Islet precursor cell (in vitro differentiated cells): ENCODE measurements at regions not wholly inside any gene's neighbourhood (a gene's known extent, or its start where the extent isn't known, plus 50 kb on each side); places are given as distances from the start of the nearest gene placed in this dataset.
"Not testable (repeated sequence)": the region's sequence is repeated elsewhere in the genome, so short reads cannot be mapped to it uniquely, and the experiment has no call there.

Experiments used
- DNase-seq: peaks from one replicate; pipeline ENCODE4 v3.0.0-alpha.2; 2018

DNA sequence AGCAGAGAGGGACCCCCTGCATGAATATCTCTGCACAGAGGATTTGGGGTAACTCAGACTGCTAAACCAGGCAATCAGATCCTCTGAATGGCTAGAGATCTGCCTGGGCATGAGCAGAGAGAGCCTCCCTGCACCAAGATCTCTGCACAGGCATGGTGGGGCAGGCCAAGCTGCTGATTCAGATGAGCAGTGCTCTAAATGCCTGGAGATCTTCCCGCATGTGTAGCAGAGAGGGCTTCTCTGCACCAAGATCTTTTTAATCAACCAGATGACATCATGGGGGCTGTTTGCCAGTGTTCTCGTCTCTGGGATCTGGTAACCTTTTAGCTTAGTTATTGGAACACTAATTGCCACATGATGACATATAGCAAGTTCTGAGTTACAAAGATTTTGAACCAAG is 301.3 kb upstream of the GALNT5 start:
- DNase-seq: no peak

GRCh38 chr2:156958374-156958773 is 299.1 kb upstream of the GALNT5 start:
- DNase-seq: no peak

GRCh38 chr2:156959481-156959880 is 298.0 kb upstream of the GALNT5 start:
- DNase-seq: no peak

GRCh38 chr2:156982615-156983014 is 274.9 kb upstream of the GALNT5 start:
- no peak for DNase-seq

- DNase-seq: no peak
Measured at GRCh38 chr2:156986339-156986988, 271.0 kb upstream of the GALNT5 start.

GRCh38 chr2:156999661-157000060 is 257.8 kb upstream of the GALNT5 start:
- no peak for DNase-seq

GRCh38 chr2:157004789-157005188 is 252.7 kb upstream of the GALNT5 start:
- DNase-seq: no peak

DNA sequence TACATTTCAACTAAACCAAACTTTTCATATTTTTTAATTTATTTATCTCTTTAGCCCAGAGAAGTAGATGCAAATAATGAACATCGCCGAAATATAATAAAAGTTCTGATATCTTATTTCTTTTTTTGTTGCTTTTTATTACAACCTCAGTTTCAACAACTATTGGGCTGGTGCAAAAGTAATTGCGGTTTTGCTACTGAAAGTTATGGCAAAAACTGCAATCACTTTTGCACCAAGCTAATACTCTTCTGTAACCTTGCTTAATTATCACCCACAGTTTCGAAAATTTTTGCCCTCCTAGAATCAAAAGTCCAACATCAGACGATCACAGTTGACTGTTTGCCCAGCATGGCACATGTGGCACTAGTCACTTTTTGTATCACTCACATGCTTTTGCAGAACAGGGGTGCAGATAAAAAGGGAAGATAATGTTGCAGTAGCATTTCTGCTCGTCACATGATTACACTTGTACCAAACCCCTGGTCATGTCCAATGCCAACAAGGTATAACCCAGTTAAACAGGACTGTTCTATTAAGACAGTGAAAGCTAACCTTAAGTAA is 242.4 kb upstream of the GALNT5 start:
- no peak for DNase-seq

GRCh38 chr2:157023264-157023663 is 234.2 kb upstream of the GALNT5 start:
- DNase-seq: not testable (repeated sequence)

- DNase-seq: no peak
Measured at GRCh38 chr2:157024129-157024528, 233.4 kb upstream of the GALNT5 start.

- DNase-seq: no peak
Measured at GRCh38 chr2:157032017-157032416, 225.5 kb upstream of the GALNT5 start.

- no peak for DNase-seq
Measured at GRCh38 chr2:157036726-157037125, 220.8 kb upstream of the GALNT5 start.

DNA sequence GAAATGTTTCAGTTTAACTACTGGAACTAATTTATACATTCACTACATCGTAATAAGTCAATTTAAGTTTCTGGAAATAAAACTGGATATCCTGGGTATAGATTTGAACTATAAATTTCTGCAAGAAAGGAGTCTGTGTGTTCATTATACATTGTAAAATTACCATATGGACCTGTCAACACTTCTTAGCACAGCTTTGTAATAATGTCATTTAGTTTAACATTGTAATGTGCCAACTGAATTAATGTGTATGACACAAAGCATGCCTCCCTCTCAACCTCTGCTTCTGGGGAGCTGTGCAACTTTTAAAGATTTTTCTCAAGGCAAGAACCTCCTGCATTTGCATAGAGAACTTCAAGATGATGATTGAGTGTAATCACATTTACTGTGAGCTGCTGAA is 213.7 kb upstream of the GALNT5 start:
- DNase-seq: no peak

DNA sequence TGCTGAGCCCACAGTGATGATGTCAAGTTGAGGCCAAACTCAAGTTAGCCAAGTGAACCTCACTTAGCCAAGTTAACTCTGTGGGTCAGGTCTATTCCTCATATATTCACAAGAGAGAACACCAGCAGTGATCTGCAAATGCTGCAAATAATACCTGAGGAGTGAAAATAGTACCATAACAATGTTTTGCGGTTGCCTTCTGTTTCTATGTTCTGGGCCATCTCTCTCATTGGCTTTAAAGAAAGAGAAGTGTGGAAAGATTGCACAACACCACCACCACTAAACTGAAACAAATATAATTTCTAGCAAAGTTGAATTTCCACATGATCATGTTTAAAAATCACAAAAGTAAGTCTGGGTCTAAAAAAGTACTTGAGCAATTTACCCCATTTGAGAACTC is 211.1 kb upstream of the GALNT5 start:
- no peak for DNase-seq

DNA sequence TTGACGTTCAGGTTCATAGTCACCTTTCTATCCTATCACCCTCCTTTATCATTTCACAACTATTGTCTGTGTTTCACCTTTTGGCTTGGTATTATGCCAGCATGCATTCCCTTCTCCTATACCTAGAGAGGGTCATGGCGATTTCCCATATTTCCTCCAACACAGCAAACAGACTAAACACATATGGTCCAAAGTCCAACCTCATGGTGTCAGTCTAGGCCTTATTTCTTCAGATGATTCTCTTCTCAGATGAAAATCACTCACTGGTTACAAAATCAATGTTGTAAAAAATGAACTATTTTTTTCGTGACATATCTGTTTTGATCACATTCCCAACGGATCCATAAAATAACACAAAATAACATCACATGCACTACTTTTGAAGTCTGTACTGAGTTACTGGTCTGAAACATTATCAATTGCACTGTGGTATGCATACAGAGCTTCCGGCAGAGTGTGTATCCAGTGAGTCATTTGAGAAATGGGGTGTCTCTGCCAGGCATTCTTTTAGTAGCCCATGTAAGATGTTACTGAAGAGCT is 204.8 kb upstream of the GALNT5 start:
- no peak for DNase-seq

GRCh38 chr2:157053876-157054275 is 203.6 kb upstream of the GALNT5 start:
- DNase-seq: no peak

GRCh38 chr2:157055660-157056199 is 201.8 kb upstream of the GALNT5 start:
- no peak for DNase-seq

DNA sequence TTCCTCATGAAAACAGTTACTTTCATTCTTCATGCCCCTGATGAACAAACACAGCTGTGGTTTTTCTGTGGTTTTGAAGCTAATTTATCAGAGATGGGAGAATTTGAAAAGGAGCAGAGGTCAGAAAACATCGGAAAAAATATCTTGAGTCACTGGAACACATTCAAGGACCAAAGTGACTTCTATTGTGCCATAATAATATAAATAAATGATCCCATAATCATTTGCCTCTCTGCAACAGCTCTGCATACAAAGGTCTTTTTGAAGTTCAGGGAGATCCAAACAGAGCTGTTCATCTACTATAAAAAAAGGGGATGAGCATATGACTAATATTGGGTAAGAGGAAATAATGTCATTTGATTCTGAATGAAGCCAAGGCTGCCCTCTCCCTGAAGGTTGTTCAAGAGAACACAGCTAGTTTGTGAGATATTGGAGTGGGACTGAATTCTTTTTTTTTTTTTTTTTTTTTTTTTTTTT is 201.3 kb upstream of the GALNT5 start:
- no peak for DNase-seq

DNA sequence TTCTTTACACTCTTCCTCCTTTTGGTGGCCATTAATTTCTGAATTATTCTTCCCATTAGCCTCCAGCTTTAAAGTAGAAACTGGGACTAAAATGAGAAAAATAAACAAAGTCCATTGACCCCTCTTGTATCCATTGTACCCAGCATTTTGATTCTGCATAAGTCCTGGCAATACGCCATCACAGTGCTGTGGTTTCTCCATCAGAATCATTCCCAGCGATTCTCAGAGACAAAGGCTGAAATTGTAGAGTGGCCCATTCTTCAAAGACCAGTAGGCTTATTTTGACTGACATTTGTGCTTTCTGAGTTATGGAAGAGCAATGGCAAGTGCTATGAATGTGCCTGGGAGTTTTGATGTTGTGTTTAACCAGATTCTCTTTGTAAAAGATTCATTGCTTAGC is 199.3 kb upstream of the GALNT5 start:
- DNase-seq: no peak

GRCh38 chr2:157059036-157059435 is 198.5 kb upstream of the GALNT5 start:
- DNase-seq: no peak

DNA sequence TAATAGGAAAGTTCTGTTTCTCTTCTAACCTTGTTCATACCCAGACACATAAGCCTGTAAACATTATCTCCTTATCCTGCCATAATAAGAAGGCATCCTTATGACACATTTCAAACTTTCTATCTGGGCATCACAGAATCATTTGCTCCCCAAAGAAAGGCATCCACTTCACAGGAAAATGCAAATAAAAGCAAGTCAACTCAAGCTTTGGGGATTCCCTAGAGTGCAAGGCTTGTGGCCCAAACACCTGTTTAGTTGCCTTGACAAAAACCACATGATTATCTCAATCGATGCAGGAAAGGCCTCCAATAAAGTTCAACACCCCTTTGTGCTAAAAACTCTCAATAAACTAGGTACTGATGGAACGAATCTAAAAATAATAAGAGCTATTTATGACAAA is 195.7 kb upstream of the GALNT5 start:
- no peak for DNase-seq

GRCh38 chr2:157067562-157067961 is 189.9 kb upstream of the GALNT5 start:
- DNase-seq: no peak

- DNase-seq: no peak
Measured at GRCh38 chr2:157068237-157068636, 189.3 kb upstream of the GALNT5 start.

DNA sequence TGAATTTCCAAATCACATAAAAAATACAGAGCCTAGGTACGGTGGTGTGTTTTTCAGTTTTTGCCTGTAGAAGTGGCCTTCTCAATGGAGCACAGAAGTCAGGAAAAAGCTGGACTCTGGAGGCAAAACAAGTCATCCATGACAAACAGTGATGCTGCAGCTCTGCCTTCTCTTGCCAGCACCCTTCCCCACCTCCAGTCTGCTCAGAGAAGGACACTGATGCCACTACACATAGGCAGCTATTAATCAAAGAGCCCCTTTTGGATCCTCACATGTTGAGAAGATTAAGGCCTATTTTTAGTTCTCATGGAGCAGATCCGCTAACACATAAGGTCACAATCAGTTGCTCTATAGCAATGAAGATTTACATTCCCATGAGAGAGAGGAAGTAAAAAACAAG is 181.6 kb upstream of the GALNT5 start:
- DNase-seq: no peak
